T follicular helper cell (primary cell): ENCODE measurements at regions not wholly inside any gene's neighbourhood (a gene's known extent, or its start where the extent isn't known, plus 50 kb on each side); places are given as distances from the start of the nearest gene placed in this dataset.

Experiments
- DNase-seq: peaks from one replicate; pipeline ENCODE4 v3.0.0-alpha.2; 2020; ENCODE audit warnings: low read depth

DNA sequence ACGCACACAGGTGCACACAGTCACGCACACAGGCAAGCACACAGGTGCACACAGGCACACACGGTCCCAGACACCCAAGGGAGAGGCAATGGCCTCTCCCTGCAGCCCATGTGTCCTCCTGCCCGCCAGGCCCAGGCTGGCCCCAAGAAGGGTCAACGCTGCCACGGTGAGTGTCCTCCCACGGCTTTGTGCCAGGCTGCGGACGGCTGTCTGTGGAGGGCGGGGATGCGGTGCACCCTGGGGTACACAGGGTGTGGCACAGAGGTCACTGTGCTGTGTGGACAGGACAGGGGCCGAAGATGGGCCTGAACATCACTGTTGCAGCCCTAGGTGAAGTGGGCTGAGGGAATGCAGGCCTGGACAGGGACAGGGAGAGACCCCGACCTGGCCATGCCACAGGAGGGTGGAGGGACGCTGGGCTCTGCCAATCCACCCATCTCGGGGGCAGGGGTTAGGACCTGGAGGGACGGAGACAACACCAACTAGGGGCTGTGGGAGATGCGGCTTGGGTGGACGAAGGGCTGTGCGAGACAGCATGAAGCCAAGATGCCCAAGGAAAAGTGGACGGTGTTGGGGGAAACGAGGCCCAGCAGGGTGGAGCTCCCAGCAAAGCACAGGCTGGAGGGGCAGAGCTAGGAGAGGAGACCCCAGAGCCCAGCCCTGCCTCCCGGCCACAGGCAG, 523.8 kb downstream of the BRD1 start:
- no peak for DNase-seq

DNA sequence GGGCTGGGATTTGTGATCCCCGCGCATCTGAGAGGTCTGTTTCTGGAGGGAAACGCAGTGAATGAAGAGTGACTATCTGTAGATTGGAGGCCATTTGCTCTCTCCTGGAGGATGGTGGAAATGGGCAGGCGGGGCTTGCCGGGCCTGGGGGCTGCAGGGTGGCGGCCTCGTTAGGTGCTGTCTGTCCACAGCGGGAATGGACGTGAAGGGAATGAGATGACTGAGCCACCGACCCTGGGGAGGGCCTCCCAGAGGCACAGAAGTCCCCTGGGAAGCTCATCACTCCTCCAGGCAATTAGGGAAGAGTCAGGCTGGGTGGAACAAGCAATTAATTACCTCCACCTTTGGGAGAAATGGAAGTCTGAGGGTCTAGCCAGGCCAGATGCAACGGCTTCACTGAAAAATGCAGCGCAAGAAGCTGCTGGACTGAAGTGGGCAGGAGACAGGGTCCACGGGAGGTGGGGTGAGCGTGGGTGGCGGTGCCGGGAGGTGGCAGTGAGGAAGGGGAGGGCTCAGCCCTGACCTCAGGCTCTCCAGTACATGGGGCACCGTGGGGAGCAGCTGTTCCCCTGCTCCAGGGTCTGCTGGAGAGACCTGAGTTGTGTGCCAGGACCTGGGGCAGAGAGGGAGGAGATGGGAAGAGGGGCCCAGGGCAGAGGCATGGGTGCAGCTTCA, 524.5 kb downstream of the BRD1 start:
- DNase-seq = no peak

GRCh38 chr22:49302530-49302929, 525.1 kb downstream of the BRD1 start:
- DNase-seq = no peak

DNA sequence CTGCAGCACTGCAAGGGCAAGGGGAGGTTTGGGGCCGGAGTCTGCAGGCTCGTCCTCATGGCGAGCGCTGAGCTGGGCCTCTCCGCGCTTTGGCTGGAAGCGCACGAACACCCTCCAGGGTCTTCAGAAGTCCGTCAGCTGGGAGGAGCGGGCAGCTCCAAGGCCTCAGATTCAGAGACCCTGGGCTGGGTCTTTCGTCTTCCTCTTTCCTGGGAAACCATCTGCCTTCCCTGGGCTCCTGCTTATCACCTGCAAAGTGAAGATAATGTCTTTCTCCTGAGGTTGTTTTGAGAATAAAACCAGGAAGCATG, 525.6 kb downstream of the BRD1 start:
- DNase-seq = no peak

- no peak for DNase-seq
Observed at GRCh38 chr22:49301398-49302149, 526.1 kb downstream of the BRD1 start.

DNA sequence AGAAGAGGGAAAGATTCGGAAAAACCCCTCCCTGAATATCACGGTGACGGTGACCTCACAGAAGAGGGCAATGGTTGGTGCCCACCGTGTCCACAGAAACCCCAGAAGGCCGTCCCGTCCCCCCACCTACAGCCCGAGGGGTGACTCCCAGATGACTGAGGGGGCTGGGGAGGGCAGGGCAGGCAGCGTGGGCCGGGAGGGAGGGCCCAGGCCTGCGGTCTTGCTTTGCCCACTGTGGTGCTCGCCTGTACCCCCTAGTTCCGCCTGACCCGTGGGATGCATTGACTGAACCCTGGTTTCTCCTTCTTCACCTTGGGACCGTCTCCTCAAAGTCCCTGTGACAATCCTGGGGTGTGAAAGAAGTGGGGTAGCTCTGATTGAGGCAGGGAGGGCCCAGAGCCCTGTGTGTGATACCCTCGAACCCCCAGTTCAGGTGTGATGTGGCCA, 526.7 kb downstream of the BRD1 start:
- DNase-seq = no peak

DNA sequence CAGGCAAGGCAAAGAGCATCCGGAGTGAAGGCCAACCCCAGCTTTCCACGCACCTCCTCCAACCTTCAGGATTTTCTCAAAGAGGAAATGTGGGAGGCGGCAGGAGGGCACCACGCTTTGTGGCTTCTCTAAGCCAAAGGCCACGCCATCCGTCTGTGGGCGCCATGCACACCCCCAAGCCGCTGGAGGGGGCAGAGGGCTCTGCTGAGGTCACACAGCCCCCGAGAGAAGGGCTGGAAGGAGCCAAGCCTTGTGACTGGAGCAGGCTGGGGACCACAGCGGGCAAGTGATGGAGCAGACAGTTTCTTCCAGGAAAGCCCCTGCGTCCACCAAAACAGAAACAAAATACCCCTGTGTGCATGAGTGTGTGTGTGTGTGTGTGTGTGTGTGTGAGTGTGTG, 527.4 kb downstream of the BRD1 start:
- DNase-seq = no peak

DNA sequence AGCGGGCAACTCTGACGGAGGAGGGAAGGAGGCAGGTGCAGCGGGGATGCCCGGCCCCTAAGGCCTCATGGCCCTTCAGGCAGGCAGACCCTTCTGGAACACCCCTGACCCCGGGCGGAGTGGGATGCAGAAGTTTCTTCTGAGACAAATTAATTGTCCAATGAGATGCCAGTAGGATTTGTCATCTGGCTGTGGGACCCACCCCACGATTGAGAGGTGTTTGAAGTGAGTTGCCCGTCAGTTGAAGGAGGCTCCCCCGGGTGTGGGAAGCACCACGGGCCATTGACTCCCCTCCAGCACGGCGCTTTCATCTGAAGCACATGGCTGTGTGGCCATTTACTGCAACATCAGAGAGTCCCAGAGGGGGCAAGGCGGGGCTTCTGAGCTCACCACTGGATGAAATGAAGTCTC, 527.8 kb downstream of the BRD1 start:
- DNase-seq = no peak

GRCh38 chr22:49298834-49299750, 528.6 kb downstream of the BRD1 start:
- no peak for DNase-seq

DNA sequence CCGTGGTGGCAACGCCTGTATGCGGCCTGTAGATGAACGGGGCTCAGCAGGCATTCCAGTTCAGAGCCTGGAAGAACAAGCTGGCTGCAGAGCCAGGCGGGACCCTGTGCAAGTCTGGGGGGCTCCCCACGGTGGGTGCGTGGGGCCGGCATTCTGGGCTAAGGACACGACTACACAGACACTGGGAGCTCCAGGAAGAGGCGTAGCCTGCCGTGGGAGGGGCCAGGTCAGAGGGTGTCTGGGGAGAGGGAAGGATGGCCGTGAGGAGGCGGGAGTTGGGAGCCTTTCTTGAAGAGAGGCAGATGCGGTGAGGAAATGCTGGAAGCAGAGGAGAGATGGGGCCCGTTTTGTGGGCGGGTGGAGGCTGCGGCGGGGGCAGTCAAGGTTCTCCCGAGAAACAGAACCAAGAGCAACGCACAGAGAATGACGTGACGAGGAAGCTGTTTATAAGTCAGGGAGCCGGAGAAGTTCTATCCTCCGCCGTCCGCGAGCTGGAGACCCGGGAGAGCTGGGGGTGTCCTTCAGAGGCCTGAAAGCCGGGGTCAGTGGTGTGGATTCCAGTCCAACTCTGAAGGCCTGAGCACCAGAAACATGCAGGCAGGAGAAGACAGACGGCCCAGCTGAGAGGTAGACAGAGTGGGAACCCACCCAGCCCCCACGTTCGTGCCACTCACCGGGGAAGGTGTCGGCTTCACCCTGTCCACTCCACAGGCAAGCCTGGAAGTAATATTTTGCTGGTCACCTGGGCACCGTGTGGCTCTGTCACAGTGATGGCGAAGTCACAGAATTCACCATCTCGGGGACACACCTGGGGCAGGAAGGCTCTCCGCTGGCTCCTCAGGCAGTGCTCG, 529.6 kb downstream of the BRD1 start:
- DNase-seq = no peak

- no peak for DNase-seq
Observed at GRCh38 chr22:49297286-49297870, 530.3 kb downstream of the BRD1 start.

GRCh38 chr22:49296561-49296960, 531.1 kb downstream of the BRD1 start:
- DNase-seq = no peak

DNA sequence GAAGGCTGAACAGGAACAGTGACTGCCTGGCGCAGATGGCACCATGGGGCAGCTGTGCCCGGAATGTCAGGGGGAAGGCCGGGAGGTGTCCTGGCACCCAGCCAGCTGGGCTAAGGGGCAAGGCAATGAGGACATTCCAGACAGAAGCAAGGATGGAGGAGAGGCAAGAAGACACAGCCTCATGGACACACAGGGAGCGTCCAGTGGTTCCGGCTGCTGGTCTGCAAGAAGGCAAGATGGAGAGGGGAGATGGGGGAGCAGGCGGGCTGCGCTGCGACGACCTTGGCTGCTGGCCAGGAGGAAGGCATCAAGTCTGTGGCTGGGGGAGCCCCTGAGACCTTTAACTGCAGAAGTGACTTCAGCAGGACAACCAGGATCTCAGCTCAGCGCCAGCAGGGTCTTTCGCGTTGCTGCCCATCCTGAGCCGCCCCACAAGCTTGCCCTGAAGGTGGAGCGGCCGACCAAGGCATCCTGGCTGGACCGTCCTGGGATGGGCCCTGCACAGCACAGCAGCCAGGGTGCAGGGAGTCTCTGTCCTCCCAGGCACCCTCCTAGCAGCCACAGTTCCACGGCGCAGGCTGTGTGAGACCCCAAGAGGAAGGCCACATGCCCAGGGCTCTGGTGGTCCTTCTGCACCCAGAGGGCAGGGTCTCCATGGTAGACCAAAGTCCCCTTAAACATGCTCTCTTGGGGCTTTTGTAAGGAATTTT, 531.7 kb downstream of the BRD1 start:
- DNase-seq = no peak

DNA sequence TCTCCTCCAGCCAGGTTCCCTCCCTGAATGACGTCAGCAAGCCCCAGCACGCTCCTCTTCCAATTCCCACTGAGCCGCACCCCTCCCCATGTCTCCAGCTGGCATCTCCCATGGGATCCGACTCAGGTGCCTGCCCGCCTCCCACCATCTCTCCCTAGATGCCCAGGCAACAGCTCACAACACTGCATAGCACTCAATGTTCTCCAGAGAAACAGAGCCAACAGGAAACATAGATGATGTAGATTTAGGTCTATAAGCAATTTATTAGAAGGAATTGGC, 532.3 kb downstream of the BRD1 start:
- DNase-seq = no peak

DNA sequence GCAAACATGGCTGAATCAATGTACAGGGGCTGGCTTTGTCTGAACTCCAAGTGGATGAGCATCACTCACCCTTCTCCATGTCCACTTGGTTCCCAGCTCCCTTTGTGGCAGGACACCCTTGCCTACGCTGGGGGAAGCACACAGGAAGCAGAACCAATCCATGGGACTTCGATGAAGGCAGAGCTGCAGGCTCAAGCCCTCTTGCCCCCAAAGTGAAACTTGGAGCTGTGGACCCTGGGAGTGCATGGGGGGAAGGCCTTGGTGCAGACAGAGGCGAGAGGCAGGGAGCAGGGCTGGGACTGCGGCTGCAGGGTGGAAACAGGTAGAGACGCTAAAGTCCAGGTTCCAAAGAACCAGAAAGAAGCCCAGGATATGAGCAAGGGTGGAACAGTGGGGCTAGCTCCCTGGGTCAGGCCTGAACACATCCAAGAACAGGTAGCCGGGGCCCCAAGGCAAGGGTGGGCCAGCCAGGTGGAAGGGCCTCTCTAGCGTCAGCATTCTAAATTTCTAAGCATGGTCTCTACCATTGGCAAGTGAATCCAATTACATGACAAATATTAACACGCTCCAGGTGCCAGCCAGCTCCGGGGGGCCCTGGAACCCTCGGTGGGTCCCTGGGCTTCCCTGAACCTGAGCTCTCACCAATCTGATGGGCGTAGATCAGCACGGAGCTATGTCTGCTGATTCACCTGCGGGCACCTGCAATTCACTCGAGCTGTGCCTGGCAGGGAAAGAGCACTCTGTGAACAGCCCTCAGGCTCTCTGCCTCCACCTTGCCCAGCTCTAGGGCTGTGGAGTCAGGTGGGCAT, 532.8 kb downstream of the BRD1 start:
- DNase-seq = no peak

- no peak for DNase-seq
Observed at GRCh38 chr22:49292909-49293308, 534.8 kb downstream of the BRD1 start.

DNA sequence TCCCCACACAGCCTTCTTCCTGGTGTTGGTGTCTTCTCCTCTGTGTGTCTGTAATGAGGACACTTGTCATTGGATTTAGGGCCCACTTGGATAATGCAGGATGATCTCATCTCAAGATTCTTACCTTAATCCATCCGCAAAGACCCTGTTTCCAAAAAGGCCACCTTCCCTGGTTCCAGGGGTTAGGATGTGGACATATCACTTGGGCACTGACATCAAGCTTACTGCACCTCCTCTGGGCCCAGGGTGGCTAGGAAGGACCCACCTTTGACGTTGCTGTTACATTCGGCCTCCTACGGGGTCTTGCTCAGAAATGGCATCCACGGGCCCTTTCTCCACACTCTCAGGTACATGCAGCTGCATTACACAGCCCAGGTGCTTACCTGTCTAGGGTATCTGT, 535.9 kb downstream of the BRD1 start:
- no peak for DNase-seq

DNA sequence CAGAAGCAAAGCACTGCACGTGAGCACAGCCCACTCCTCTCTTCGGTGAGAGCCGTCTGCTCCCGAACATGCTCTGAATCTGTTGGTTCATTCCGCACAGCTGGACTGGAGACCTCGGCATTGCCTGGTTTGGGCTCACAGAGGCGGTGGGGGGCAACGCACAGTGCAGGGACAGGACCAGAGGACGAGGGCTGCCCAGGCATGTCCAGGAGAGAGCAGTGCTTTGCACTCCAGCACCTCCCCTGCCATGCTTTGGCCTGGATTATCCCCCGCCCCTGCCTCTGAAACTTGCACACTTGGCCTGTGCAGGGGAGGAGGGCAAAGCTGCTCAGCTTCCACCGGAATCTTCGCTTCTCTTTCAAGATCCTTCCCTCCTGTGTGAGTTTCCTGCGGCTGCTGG, 536.5 kb downstream of the BRD1 start:
- no peak for DNase-seq

- no peak for DNase-seq
Observed at GRCh38 chr22:49290711-49291110, 537.0 kb downstream of the BRD1 start.
